Stimulated activated CD8-positive, alpha-beta memory T cell treated with anti-CD3 and anti-CD28 coated beads, Interleukin-4, amount 100 ng/mL, for 48 hours (primary cell): ENCODE measurements at regions not wholly inside any gene's neighbourhood (a gene's known extent, or its start where the extent isn't known, plus 50 kb on each side); places are given as distances from the start of the nearest gene placed in this dataset.
"Not testable (repeated sequence)": the region's sequence is repeated elsewhere in the genome, so short reads cannot be mapped to it uniquely, and the experiment has no call there.

Experiments used
- DNase-seq: peaks from one replicate; pipeline ENCODE4 v3.0.0-alpha.2; 2020

- DNase-seq = no peak
Observed at GRCh38 chr5:163790497-163790896, 285.1 kb downstream of the MAT2B start.

- no peak for DNase-seq
Observed at GRCh38 chr5:163794993-163795392, 289.6 kb downstream of the MAT2B start.

DNA sequence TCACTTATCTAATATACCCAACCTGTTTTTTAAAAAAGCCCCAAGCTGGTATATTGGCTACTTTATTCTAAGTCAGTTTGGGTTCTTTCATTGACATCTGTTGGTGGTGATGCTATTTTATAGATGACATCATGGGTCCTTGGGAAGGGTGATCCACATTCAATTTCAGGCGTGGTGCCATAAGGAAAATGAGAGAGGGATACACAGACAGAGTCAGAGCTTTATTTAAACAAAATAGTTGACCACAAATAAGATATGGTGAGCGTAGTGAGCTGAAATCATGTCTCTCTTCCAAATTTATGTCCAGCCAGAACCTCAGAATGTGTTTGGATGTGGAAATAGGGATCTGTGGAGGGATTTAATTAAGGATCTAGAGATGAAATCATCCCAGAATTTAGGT, 302.4 kb downstream of the MAT2B start:
- DNase-seq = no peak

GRCh38 chr5:163809473-163809872, 304.1 kb downstream of the MAT2B start:
- no peak for DNase-seq

DNA sequence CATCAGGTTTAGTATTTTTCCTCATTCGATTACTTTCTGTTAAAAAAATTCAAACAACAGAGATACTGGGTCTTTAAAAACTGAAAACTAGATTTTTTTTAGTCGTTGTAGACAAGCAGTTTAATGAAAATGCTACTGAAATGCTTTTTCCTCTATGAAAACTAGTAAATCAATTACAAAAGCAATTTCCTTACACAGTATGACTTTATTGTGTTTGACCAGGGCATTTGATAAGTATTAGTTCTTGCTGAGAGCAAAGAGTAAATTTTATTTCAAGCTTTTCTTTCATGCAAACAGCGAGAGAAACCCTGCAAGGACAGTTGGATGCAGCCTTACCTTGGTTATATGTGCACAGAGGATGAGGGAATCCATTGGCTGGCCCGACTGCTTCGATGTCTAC, 308.5 kb downstream of the MAT2B start:
- DNase-seq = no peak

- no peak for DNase-seq
Observed at GRCh38 chr5:163815240-163815791, 309.9 kb downstream of the MAT2B start.

DNA sequence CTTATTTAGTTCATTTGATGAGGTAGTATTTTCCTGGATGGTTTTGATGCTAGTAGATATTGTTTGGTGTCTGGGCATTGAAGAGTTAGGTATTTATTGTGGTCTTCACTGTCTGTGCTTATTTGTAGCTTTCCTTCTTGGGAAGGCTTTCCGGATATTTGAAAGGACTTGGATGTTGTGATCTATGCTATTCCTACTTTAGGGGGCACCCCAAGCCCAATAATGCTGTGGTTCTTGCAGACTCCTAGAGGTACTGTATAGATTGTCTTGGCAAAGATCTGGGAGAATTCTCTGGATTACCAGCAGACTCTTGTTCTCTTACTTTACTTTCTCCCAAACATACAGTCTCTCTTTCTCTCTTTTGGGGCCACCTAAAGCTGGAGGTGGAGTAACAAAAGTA, 315.7 kb downstream of the MAT2B start:
- no peak for DNase-seq

DNA sequence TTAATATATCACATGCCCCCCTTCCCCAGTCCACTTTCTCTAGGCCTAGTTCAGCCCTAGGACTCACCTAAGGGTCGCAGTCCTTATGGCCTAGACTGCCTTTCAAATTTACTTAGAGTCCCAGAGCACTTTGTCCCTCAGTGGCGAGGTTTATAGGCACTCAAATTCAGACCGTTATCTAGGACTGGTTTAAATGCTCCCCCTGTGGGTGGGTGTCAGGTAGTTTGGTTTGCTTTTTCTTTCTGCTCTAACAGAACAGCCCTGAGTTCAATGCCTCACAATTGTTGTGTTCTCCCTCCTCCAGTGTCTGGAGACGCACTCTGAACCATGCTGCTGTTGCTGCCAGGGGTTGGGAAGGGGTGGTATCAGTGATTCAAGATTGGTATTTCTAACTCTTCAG, 317.1 kb downstream of the MAT2B start:
- no peak for DNase-seq

DNA sequence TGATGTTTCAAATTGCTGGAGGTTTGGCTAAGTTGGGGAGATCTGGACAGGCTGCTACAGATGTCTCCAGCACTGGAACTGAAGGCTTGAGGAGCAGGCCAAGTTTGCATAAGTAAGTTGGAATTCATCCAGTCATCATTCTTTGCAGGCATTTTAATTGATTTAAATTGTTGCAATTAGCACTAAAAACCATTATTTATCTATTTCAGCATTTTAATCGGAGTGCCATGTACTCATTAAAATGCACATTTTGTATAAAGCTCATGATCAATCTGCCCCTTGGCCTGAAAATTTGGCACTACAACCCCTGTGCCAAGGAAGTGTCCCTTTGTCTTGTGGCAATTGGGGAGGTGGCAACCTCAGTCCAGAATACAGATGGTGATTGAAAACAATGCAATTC, 320.2 kb downstream of the MAT2B start:
- no peak for DNase-seq

DNA sequence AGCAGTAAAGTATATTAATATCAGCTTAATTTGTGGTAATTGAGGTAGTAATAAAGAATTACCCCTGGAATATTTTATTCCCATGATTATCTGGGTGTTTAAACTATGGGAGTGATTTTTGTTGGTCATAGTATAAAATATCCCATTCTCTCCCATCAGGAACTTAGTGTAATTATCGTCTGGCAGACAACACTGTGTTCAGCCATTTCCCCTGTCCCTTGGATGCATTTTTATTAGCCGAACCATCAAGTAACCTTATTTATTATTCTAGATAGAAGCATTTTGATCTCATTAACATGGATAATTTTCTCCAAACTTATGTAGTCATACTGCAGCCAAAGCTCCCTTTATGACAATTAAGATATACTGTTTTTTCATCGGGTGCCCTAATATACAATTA, 320.8 kb downstream of the MAT2B start:
- DNase-seq = no peak

DNA sequence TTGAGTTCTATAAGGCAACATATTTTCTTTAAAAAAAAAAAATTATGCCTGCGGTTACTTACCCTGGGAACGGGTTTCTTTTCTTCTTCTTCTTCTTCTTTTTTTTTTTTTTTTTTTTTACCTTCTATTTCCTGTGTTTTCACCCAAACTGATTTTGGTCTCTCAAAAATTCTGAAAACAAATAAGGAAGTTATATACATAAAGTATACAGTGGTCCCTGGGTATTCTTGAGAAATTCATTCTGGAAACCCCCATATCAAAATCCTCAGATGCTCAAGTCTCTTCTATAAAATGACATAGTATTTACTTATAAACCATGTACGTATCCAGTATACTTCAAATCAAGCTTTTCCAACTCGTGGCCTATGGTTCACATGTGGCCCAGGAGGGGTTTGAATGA, 326.7 kb downstream of the MAT2B start:
- no peak for DNase-seq

- no peak for DNase-seq
Observed at GRCh38 chr5:163838738-163839137, 333.3 kb downstream of the MAT2B start.

DNA sequence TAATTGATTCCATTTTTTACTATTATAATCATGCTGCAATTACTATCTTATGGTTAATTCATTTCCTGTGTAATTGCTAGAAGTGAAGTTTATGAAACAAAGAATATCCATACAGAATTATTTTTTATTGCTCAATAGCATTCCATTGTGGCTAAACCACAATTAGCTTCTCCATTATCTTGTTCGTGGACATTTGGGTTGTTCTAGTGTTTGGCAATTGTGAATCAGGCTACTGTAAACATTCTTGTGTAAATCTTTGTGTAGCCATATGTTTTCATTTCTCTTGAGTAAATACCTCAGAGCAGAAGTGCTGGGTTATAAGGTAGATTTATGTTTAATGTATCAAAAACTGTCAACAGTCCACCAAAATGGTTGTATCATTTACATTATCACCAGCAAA, 341.1 kb downstream of the MAT2B start:
- DNase-seq = no peak

GRCh38 chr5:163855754-163856153, 350.3 kb downstream of the MAT2B start:
- DNase-seq = no peak

GRCh38 chr5:163861670-163862069, 356.3 kb downstream of the MAT2B start:
- no peak for DNase-seq

GRCh38 chr5:163867324-163867723, 361.9 kb downstream of the MAT2B start:
- DNase-seq = no peak

DNA sequence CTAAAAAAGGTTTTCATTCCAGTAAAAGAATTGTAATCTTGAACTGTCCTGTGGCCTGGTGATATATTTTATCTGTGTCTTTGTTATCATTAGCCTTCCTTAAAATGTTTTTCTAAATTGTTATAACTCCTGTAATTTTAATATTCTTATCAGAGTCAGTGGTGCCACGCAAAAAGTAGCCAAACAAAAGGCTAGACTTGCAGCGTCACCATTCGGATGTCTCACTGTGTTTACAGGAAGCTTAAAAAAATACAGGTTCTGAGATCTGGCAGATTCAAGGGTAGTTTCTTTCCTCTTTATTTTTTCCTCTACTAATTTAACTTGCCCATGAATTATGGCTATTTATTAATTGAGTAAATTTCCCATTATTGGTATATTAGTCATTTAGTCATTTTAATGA, 362.3 kb downstream of the MAT2B start:
- no peak for DNase-seq

DNA sequence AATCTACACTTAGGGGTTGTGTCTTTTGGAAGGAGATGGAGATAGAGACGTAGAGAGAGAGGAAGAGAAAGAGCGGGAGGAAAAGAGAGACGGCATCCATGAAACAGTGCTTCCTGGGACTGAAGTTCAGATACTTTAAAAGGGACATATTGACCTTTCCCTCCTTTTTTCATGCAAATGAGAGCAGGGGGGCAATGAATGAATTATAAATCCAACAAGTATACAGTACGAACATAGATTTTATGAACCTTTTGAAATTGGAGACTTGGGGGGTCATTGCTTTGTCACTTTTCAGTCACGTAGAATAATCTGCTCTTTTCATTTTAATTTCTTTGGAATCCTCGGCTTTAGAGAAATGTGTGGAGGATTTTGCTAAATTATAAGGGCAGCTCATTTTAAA, 364.2 kb downstream of the MAT2B start:
- DNase-seq = no peak

GRCh38 chr5:163870441-163870840, 365.0 kb downstream of the MAT2B start:
- no peak for DNase-seq

- DNase-seq = no peak
Observed at GRCh38 chr5:163874431-163874830, 369.0 kb downstream of the MAT2B start.

DNA sequence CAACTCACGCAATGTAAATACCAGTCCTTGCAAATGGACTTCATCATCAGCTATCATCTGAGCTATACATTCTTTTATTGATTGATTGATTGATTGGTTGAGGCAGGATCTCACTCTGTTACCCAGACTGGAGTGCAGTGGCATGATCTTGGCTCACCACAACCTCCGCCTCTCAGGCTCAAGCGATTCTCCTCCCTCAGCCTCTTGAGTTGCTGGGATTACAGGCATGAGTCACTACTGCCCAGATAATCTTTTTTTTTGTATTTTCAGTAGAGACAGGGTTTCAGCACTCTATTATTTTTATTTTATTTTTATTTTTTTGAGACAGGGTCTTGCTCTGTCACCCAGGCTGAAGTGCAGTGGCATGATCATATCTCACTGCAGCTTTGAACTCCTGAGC, 369.5 kb downstream of the MAT2B start:
- DNase-seq = not testable (repeated sequence)

- DNase-seq = no peak
Observed at GRCh38 chr5:163877865-163878264, 372.4 kb downstream of the MAT2B start.

GRCh38 chr5:163878490-163878889, 373.1 kb downstream of the MAT2B start:
- DNase-seq = no peak

- DNase-seq = no peak
Observed at GRCh38 chr5:163880302-163880701, 374.9 kb downstream of the MAT2B start.

- no peak for DNase-seq
Observed at GRCh38 chr5:163885117-163885516, 379.7 kb downstream of the MAT2B start.

- no peak for DNase-seq
Observed at GRCh38 chr5:163887854-163888253, 382.4 kb downstream of the MAT2B start.
